Fibroblast of pulmonary artery (primary cell): ENCODE measurements at regions not wholly inside any gene's neighbourhood (a gene's known extent, or its start where the extent isn't known, plus 50 kb on each side); places are given as distances from the start of the nearest gene placed in this dataset.

ENCODE experiments used
- DNase-seq: peaks from one replicate; pipeline ENCODE4 v3.0.0-alpha.2; 2010; ENCODE audit warnings: low read depth
- H3K4me3 ChIP-seq: replicated peaks from 2 replicates; pipeline ENCODE4 v1.5.1; 2011; ENCODE audit warnings: low read depth, mild to moderate bottlenecking, control low read depth, low read length, moderate library complexity
- CTCF ChIP-seq: IDR thresholded peaks from 2 replicates; pipeline ENCODE4 v1.5.1; 2011; ENCODE audit warnings: mild to moderate bottlenecking, control low read depth, low read length, inconsistent platforms; ENCODE audit errors: missing control alignments

DNA sequence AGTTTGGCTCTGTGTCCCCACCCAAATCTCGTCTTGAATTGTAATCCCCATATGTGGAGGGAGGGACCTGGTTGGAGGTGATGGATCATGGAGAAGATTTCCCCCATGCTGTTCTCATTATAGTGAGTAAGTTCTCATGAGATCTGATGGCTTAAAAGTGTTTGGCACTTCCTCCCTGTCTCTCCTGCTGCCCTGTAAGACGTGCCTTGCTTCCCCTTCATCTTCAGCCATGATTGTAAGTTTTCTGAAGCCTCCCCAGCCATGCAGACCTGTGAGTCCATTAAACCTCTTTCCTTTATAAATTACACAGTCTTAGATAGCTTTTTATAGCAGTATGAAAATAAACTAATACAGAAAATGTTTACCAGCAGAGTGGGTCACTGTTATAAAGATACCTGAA, 577.6 kb downstream of the UTRN start:
- DNase-seq = no peak
- no peak overlapping the region for H3K4me3 ChIP-seq
- TF ChIP-seq CTCF = no peak

GRCh38 chr6:144867761-144868160, 582.6 kb downstream of the UTRN start:
- H3K4me3 ChIP-seq = no peak overlapping the region
- TF ChIP-seq CTCF = no peak
- no peak for DNase-seq

DNA sequence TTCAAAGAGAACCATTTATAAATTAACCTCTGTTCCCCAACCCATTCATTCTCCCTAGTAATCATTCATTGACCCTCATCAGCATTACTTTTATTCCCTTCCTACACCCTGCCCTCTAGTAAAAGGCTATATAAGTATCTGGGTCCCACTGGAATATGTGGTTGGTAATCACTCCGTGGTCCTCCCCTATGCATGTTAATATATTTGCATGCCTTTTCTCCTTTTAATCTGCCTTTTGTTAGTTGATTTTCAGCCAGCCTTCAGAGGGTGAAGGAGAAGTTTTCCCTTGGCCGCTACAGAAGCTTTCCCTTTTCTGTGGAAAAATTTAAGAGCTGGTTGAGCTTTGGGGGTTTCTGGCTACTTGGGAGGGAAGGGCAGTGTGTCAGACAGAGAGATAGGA, 585.6 kb downstream of the UTRN start:
- DNase-seq = no peak
- TF ChIP-seq CTCF = no peak
- H3K4me3 ChIP-seq = no peak overlapping the region

DNA sequence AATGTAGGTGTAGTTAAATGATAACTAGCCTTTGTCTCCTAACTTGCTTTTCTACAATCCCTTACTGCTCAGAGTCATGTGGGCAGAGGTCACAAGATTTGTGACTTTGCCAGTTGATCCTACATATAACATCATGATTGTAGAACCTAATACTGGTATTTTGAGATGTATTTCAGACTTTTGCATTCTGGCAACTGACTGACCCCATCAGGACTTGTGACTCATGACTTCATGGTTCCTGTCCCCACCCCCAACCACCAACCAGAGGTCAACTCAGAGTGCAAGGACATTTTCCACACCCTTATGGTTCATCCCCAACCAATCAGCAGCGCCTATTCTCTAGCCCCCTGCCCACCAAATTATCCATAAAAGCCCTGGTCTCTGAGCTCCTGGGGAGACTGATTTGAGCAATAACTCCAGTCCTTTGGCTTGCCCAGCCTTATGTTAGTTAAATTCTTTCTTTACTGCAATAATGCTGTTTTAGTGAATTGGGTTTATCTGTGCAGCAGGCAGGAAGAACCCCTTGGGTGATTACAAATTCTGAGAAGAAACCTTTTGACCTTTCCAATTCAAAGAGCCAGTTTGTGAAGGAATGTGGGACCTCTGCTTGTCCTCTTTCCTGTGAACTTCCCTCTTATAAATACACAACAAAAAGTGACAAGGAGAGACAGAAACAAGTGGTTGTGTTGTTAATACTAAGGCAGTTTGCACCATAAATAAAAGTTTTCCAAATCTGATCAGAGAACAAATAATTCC, 588.7 kb downstream of the UTRN start:
- TF ChIP-seq CTCF = no peak
- H3K4me3 ChIP-seq = no peak overlapping the region
- DNase-seq = no peak

DNA sequence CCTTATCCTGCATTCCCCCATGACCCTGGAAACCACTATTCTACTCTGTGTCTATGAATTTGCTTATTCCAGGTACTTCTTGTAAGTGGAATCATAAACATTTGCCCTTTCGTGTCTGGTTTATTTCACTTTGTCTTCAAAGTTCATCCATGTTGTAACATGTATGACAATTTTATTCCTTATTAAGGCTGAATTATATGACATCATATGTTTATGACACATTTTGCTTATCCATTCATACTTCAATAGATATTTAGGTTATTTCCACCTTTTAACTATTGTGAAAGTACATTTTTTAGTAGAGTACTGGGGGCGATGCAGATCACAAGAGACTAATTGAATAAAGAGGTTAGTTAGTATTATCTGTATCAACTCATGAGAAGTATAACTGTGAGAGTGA, 591.6 kb downstream of the UTRN start:
- no peak for DNase-seq
- no peak overlapping the region for H3K4me3 ChIP-seq
- no peak for TF ChIP-seq CTCF

DNA sequence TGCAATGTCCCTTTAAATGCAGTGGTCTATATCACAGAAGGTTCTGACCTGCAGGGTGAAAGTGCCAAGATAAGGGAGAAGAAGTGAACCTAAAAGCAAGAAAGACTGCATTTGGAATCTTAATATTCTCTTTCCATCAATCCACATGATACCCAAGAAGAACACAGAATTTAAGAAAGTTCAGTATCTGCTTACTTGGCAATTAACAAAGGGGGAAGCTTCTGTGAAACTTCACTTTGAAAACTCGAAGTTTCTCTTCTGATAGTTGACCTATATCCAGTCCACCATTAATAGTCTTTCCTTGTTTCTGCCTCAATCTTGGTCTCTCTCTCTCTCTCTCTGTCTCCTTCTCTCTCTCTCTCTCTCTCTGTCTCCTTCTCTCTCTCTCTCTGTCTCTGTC, 592.0 kb downstream of the UTRN start:
- H3K4me3 ChIP-seq = no peak overlapping the region
- DNase-seq = no peak
- no peak for TF ChIP-seq CTCF

DNA sequence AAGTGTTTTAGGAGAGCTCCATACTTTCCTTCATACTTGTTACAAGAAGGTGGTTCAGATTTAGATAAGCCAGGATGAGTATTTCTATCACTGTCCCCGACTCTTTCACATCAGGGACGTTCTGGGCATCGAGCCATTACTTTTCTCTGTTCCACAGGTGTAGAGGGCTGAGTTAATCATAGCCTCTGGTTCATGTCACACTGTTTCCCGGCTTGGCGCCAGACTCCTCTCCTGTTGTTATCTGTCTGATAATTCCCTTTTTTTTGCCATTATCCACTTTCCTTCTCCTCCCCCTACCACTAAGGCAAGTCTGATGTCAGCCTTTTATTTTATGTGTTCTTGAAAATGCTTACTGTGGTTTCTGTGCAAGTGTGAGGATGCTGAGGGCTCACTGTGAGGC, 593.4 kb downstream of the UTRN start:
- H3K4me3 ChIP-seq = no peak overlapping the region
- no peak for TF ChIP-seq CTCF
- DNase-seq = no peak
